ENCODE measurements at regions not wholly inside any gene's neighbourhood (a gene's known extent, or its start where the extent isn't known, plus 50 kb on each side); places are given as distances from the start of the nearest gene placed in this dataset.
"Not testable (repeated sequence)": the region's sequence is repeated elsewhere in the genome, so short reads cannot be mapped to it uniquely, and the experiment has no call there.

GRCh38 chr1:90219166-90219871, 224.4 kb downstream of the ZNF326 start:
- not testable (repeated sequence) for TF ChIP-seq PAX5 (IDR thresholded peaks at IDR 0.05; ENCODE audit: insufficient read depth, low read length, severe bottlenecking); POLR2A (IDR thresholded peaks at IDR 0.05; ENCODE audit: low read depth, low read length); POLR2AphosphoS5 (IDR thresholded peaks at IDR 0.05; ENCODE audit: low read depth, low read length); TAF1 (IDR thresholded peaks at IDR 0.05; ENCODE audit: low read depth, low read length); SPI1 (IDR thresholded peaks at IDR 0.05; ENCODE audit: low read depth, low read length); POU2F2 (IDR thresholded peaks at IDR 0.05; ENCODE audit: low read depth, low read length)
